WERI-Rb-1 (cell line): ENCODE measurements at regions not wholly inside any gene's neighbourhood (a gene's known extent, or its start where the extent isn't known, plus 50 kb on each side); places are given as distances from the start of the nearest gene placed in this dataset.

ENCODE experiments used
- DNase-seq: peaks from one replicate; pipeline ENCODE4 v3.0.0-alpha.2; 2020
- H3K27ac ChIP-seq: fragments of 250-450 bp; sonication (Bioruptor Pico); 2 replicates; pipeline ENCODE4 v1.5.1; 2020; ENCODE audit warnings: mild to moderate bottlenecking, moderate library complexity
- H3K27me3 ChIP-seq: fragments of 250-450 bp; sonication (Bioruptor Pico); 2 replicates; pipeline ENCODE4 v1.5.1; 2021; ENCODE audit warnings: mild to moderate bottlenecking, low read depth, moderate library complexity; ENCODE audit not compliant: insufficient read depth, severe bottlenecking
- H3K36me3 ChIP-seq: fragments of 250-450 bp; sonication (Bioruptor Pico); 2 replicates; pipeline ENCODE4 v1.5.1; 2020; ENCODE audit warnings: mild to moderate bottlenecking, moderate library complexity
- H3K4me3 ChIP-seq: 2 replicates; pipeline ENCODE4 v1.5.1; 2011; ENCODE audit warnings: low read depth, mild to moderate bottlenecking, control low read depth, low read length
- H3K9me3 ChIP-seq: fragments of 250-450 bp; sonication (Bioruptor Pico); 2 replicates; pipeline ENCODE4 v1.5.1; 2021; ENCODE audit warnings: mild to moderate bottlenecking, moderate library complexity; ENCODE audit not compliant: severe bottlenecking
- CTCF ChIP-seq: IDR thresholded peaks from 2 replicates; pipeline ENCODE4 v1.5.1; 2011; ENCODE audit warnings: low read depth, mild to moderate bottlenecking, control low read depth, inconsistent platforms, low read length

DNA sequence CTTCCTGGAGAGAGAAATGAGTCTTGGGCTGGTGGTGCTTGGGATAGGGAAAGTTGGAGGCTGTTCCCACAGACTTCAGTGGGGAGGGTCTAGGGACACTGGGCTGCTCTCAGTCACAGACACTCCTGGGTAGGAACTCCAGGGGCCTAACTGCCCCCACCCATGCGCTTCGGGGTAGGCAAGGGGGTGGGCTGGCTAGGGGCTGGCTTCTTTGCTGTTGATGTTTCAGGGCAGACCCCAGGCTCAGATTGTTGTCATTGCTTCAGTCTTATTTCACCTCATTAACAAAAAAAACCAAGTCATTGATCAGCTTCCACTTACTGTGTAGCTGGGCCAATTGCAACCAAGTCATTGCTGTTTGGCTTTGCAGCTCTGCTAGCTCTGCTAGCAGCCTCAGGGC lies 160.1 kb upstream of the CSF3R start:
- no peak for TF ChIP-seq CTCF
- Histone ChIP-seq H3K27ac (no peak overlapping the region), H3K27me3 (no peaks in the 10 kb centered on the region), H3K36me3 (no peaks in the 10 kb centered on the region), H3K9me3 (no peaks in the 10 kb centered on the region), H3K4me3 (no peak overlapping the region)
- no peak for DNase-seq

DNA sequence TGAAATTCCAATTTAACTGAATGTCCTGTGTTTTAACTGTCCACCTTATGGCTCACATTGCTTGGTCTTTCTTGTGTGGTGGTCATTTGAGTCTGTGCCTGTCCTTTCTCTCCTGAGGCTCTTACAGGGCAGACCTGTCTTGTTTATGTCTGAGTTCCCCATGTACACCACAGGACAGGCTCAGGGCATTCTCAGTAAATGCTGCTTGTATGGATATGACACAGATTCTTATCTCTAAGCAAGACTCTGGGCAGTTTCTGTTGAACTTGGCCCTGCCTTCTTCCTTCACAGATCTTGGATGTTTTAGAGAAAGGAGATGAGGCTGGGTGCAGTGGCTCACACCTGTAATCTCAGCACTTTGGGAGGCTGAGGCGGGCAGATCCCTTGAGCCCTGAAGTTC lies 159.1 kb upstream of the CSF3R start:
- Histone ChIP-seq H3K4me3 (no peak overlapping the region), H3K27me3 (no peaks in the 10 kb centered on the region), H3K9me3 (no peaks in the 10 kb centered on the region), H3K27ac (no peak overlapping the region), H3K36me3 (no peaks in the 10 kb centered on the region)
- DNase-seq = no peak
- no peak for TF ChIP-seq CTCF

DNA sequence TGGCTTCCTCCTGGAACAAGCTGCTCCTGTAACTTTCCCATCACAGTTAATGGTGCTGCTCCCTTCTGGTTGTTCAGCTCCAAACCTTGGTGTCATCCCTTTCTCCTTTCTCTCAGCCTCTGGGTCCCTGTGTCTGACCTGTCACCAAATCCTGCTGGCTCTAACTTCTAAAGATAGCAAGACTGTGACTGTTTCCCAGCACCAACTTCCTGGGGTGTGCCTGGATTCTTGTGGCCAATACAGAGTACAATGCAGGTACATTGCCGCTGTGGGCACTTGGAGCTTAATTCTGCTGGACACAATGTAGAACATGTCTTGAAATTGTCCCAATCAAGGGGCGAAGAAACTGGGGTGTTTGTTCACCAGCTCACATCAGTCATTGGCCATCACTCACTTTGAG lies 156.7 kb upstream of the CSF3R start:
- DNase-seq = no peak
- H3K9me3 ChIP-seq = no peaks in the 10 kb centered on the region
- no peak for TF ChIP-seq CTCF
- H3K27ac ChIP-seq = no peak overlapping the region
- no peak overlapping the region for H3K4me3 ChIP-seq
- H3K36me3 ChIP-seq = no peaks in the 10 kb centered on the region
- no peaks in the 10 kb centered on the region for H3K27me3 ChIP-seq

- H3K36me3 ChIP-seq = no peaks in the 10 kb centered on the region
- no peaks in the 10 kb centered on the region for H3K27me3 ChIP-seq
- no peak overlapping the region for H3K4me3 ChIP-seq
- no peak for DNase-seq
- H3K27ac ChIP-seq = no peak overlapping the region
- no peaks in the 10 kb centered on the region for H3K9me3 ChIP-seq
- TF ChIP-seq CTCF = no peak
Measured at GRCh38 chr1:36638268-36638667, 155.6 kb upstream of the CSF3R start.

- no peak for TF ChIP-seq CTCF
- no peak overlapping the region for H3K27ac ChIP-seq
- H3K27me3 ChIP-seq = no peaks in the 10 kb centered on the region
- DNase-seq = no peak
- no peak overlapping the region for H3K4me3 ChIP-seq
- no peaks in the 10 kb centered on the region for H3K9me3 ChIP-seq
- H3K36me3 ChIP-seq = no peaks in the 10 kb centered on the region
Measured at GRCh38 chr1:36636206-36636605, 153.5 kb upstream of the CSF3R start.

- H3K36me3 ChIP-seq = no peaks in the 10 kb centered on the region
- no peak overlapping the region for H3K27ac ChIP-seq
- no peak overlapping the region for H3K4me3 ChIP-seq
- no peaks in the 10 kb centered on the region for H3K9me3 ChIP-seq
- H3K27me3 ChIP-seq = no peaks in the 10 kb centered on the region
- TF ChIP-seq CTCF = no peak
- DNase-seq = no peak
Measured at GRCh38 chr1:36635284-36635683, 152.6 kb upstream of the CSF3R start.
